ENCODE measurements at regions not wholly inside any gene's neighbourhood (a gene's known extent, or its start where the extent isn't known, plus 50 kb on each side); places are given as distances from the start of the nearest gene placed in this dataset.

DNA sequence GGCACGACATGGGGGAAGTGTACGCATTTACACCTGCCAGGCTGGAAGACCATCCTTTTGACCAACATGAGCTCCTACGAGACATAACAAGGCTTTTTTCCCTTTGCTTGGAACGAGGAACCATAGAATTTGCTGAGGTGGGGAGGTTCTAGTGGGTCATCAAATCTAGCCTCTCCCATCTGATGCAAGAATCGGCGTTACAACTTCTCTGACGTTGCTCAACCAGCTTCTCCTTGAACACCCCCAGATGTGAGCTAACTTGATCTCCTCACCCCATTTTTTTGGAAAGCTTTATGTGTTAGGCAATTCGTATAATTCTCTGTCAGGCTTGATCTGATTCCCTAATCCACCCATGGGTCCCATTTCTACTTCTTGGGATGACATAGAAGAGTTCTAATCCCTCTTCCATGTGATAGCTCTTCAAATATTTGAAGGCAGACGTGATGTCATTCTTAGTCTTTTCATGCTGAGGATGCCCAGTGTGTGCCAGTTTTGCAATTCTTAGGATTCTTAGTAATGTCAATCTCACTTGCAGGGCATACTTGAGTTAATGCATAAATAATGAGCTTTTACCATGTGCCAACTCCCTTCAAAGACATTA is 163.6 kb upstream of the PARP11 start:
- H3K27me3 ChIP-seq = no peaks in the 10 kb centered on the region
- H3K36me3 ChIP-seq = no peaks in the 10 kb centered on the region
- H3K9me3 ChIP-seq = no peaks in the 10 kb centered on the region
- peaks cover 1 to 3% of the 10 kb centered on the region in 2 donors for H3K4me1 ChIP-seq
- DNase-seq (ENCODE audit: low spot score in 2 of 2) = no peak
- no peak overlapping the region for H3K4me3 ChIP-seq
- TF ChIP-seq, protein P1, sequence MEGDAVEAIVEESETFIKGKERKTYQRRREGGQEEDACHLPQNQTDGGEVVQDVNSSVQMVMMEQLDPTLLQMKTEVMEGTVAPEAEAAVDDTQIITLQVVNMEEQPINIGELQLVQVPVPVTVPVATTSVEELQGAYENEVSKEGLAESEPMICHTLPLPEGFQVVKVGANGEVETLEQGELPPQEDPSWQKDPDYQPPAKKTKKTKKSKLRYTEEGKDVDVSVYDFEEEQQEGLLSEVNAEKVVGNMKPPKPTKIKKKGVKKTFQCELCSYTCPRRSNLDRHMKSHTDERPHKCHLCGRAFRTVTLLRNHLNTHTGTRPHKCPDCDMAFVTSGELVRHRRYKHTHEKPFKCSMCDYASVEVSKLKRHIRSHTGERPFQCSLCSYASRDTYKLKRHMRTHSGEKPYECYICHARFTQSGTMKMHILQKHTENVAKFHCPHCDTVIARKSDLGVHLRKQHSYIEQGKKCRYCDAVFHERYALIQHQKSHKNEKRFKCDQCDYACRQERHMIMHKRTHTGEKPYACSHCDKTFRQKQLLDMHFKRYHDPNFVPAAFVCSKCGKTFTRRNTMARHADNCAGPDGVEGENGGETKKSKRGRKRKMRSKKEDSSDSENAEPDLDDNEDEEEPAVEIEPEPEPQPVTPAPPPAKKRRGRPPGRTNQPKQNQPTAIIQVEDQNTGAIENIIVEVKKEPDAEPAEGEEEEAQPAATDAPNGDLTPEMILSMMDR (IDR thresholded peaks at IDR 0.05) = no peak
- intact Hi-C loops (cut with DNase I) = loop anchor here (1.0 kb wide), 3 partner anchors 41 to 241 kb away; no protein-coding TSS in a partner anchor
- no peak overlapping the region for H3K27ac ChIP-seq

DNA sequence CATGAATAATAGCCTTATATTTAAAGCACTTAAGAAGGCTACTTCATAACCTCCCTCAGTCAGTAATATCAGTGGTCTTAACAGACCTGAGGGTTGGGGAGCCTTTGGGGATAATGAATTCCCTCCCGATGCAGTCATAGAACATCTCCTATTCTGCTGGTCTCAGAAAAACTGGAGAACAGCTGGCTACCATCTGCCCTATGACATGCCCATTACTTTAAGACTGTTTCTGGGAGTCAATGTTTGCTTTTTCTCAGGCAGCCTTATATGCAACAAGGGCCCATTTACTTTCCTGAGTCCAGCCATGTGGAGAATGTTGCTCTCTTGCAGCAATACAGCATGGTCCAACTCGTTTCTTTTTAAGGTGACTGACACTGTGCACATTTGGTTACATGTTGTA is 161.7 kb upstream of the PARP11 start:
- H3K36me3 ChIP-seq = no peaks in the 10 kb centered on the region
- H3K27me3 ChIP-seq = no peaks in the 10 kb centered on the region
- no peaks in the 10 kb centered on the region for H3K9me3 ChIP-seq
- H3K4me3 ChIP-seq = no peak overlapping the region
- H3K27ac ChIP-seq = no peak overlapping the region
- no peak for DNase-seq (ENCODE audit: low spot score in 2 of 2)
- intact Hi-C loops (cut with DNase I) = loop anchor here (5.0 kb wide), 1 partner anchor 502 kb away; the partner anchor contains the start of gene RAD51AP1
- TF ChIP-seq, protein P1 (IDR thresholded peaks at IDR 0.05) = no peak
- H3K4me1 ChIP-seq = peaks cover 5 to 6% of the 10 kb centered on the region in 2 donors

DNA sequence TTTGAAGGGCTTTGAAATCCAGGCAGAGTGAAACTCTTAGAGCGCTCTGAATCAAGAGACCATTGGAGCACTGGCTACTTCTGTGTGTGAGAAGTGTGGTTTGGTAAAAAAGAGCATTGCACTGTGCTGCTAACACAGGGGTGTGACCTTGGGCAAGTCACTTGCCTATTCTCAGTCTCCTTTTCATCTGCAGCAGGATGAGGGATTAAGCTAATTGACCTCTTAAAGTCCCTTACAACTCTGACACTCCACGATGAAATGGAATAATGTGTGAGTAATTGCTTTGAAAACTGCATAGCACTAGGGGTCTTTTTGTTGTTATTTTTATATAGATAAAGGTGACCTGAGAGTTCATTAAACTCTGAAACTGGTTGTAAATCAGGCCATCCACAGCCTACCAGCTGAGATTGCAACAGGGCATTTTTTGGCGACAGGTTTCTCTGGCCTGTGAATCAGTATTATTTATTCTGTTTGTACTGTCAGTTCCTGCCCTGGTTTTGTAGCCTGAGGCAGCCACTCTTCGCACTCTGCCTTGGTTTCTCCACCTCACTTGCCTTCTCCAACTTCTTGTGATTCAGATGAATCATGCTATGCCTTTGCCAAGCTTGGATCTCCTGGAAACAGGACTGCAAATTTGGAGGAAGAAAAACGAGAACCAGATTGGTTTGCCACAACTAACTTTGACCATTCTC is 159.9 kb upstream of the PARP11 start:
- H3K4me1 ChIP-seq = peaks cover 5 to 6% of the 10 kb centered on the region in 2 donors
- no peaks in the 10 kb centered on the region for H3K36me3 ChIP-seq
- H3K4me3 ChIP-seq = no peak overlapping the region
- H3K27ac ChIP-seq = no peak overlapping the region
- TF ChIP-seq, protein P1 (IDR thresholded peaks at IDR 0.05) = no peak
- intact Hi-C loops (cut with DNase I) = loop anchor here (5.0 kb wide), 1 partner anchor 504 kb away; the partner anchor contains the start of gene RAD51AP1
- no peaks in the 10 kb centered on the region for H3K27me3 ChIP-seq
- no peak for DNase-seq (ENCODE audit: low spot score in 2 of 2)
- no peaks in the 10 kb centered on the region for H3K9me3 ChIP-seq

DNA sequence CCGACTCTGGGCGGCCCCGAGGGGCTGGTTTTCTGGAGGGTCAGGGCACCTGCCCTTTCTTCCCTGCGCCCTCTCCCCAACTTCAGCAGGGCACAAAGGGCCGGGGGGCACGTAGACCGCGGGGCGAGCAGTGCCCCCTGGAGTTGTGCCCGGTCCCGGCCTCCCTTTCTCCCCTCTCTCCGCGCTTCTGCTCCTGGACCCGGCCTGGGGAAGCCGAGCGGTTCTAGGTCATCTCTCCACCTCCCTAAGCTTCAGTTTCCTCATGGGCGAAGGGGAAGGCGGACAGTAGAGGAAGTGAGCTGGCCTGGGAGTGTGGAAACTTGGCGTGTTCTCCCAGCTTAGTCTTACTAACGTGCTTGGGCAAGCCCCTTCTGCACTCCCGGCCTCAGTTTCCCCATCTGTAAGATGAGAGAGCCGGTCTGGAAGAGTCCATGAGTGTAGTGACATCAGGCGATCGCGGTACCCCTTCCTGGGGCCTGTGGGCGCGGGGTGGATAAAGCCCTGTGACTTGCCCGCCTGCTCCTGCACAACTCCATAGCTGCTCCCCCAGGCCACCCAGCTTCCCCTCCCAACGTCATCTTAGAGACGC is 158.6 kb upstream of the PARP11 start:
- Histone ChIP-seq H3K4me3 (peak overlapping the region; percentile 42 to 77), H3K27ac (peak overlapping the region; percentile 59 to 76), H3K4me1 (peaks cover 5 to 6% of the 10 kb centered on the region in 2 donors), H3K27me3 (no peaks in the 10 kb centered on the region), H3K9me3 (no peaks in the 10 kb centered on the region), H3K36me3 (no peaks in the 10 kb centered on the region)
- TF ChIP-seq, protein P1 (IDR thresholded peaks at IDR 0.05) = no peak
- no peak for DNase-seq (ENCODE audit: low spot score in 2 of 2)
- intact Hi-C loops (cut with DNase I) = loop anchor here (1.0 to 5.0 kb wide), 4 partner anchors 158 to 506 kb away; partner anchors contain the start of genes PARP11, RAD51AP1 and TIGAR

DNA sequence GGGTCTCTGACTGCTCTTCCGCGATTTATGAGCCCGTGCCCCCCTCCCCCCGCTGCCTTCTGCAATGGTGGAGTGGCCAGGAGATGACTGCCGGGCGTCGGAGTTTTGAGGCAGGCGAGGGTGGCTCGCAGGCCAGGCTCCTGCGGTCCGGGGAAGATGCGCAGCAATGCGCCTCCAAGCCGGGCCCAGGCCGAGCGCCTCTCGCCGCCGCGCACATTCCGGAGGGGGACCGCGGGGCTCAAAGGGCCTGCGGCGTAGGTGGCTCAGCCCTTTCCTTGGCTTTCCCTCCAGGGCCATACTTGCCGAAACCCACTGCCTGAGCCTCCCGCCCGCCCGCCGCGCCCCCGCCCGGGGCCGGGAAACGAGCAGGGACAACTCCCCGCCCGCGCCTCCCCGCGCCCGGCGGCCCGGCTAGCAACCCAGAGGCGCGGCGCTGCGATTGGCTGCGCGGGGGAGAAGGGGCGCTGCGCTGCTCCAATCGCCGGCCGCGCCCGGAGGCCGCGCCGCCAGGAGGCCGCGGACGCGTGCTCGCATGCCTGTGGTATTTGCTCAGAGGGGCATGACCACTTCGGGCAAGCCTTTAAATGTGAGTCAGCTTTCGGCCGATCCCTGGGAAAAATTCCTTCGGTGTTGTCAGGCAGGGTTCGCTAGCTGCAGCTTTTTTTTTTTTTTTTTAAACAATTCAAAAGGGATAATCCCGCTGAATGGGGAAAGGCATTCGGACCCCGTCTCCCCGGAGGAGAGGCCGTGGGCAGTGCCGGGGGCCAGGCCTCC is 157.9 kb upstream of the PARP11 start:
- peaks cover 5 to 6% of the 10 kb centered on the region in 2 donors for H3K4me1 ChIP-seq
- no peaks in the 10 kb centered on the region for H3K9me3 ChIP-seq
- peak; percentile 81 to 97 for DNase-seq (ENCODE audit: low spot score in 2 of 2)
- H3K36me3 ChIP-seq = no peaks in the 10 kb centered on the region
- peak overlapping the region; percentile 87 to 90 for H3K27ac ChIP-seq
- intact Hi-C loops (cut with DNase I) = loop anchor here (1.0 to 5.0 kb wide), 4 partner anchors 158 to 506 kb away; partner anchors contain the start of genes PARP11, RAD51AP1 and TIGAR
- H3K27me3 ChIP-seq = no peaks in the 10 kb centered on the region
- H3K4me3 ChIP-seq = peak overlapping the region; percentile 51 to 77
- TF ChIP-seq, protein P1 (IDR thresholded peaks at IDR 0.05) = peak in 1 of 3 experiments; percentile 6

All from ascending aorta (tissue), 2 donors.